ENCODE measurements at regions not wholly inside any gene's neighbourhood (a gene's known extent, or its start where the extent isn't known, plus 50 kb on each side); places are given as distances from the start of the nearest gene placed in this dataset.

GRCh38 chr15:55126111-55126510, 70.6 kb downstream of the RSL24D1 start:
- 57% methylated on average over 3 of the region's 3 CpGs for WGBS (ENCODE audit: low lambda C conversion rate)
- no peak overlapping the region for H3K4me2 ChIP-seq
- CTCF ChIA-PET = interaction anchor here (1.0 kb wide), 1 partner anchor 43 kb away, joined by 3 read pairs; no protein-coding TSS in a partner anchor

GRCh38 chr15:55124616-55125015, 72.1 kb downstream of the RSL24D1 start:
- no peaks in the 10 kb centered on the region for H3K79me2 ChIP-seq (ENCODE audit: insufficient read depth)
- H3K9me3 ChIP-seq = no peaks in the 10 kb centered on the region
- CTCF ChIA-PET = interaction anchor here (2.0 kb wide), 1 partner anchor 16 kb away, joined by 8 read pairs; no protein-coding TSS in a partner anchor
- H2AFZ ChIP-seq (ENCODE audit: low read depth) = no peak overlapping the region
- WGBS (ENCODE audit: low lambda C conversion rate) = 52% methylated on average over 5 of the region's 5 CpGs
- no peak overlapping the region for H3K27ac ChIP-seq (ENCODE audit: low read depth in 2 of 2, low read length in 1 of 2)
- DNase-seq = no peak
- no peak overlapping the region for H3K4me2 ChIP-seq
- H4K20me1 ChIP-seq (ENCODE audit: insufficient read depth) = no peaks in the 10 kb centered on the region
- H3K9me2 ChIP-seq = no peaks in the 10 kb centered on the region
- no peaks in the 10 kb centered on the region for H3K36me3 ChIP-seq (replicated peaks in 1 of 2; ENCODE audit: control insufficient read depth in 1 of 2, insufficient read depth in 2 of 2, low read length in 1 of 2)
- H3K27me3 ChIP-seq (ENCODE audit: insufficient read depth) = no peaks in the 10 kb centered on the region
- no peaks in the 10 kb centered on the region for H3F3A ChIP-seq (replicated peaks; ENCODE audit: insufficient read depth)
- no peak overlapping the region for H3K9ac ChIP-seq
- H3K4me3 ChIP-seq (ENCODE audit: low read depth in 2 of 2, low read length in 1 of 2) = no peak overlapping the region
- H3K4me1 ChIP-seq (ENCODE audit: control insufficient read depth in 1 of 2, insufficient read depth in 2 of 2, low read depth in 1 of 2, low read length in 1 of 2) = no peaks in the 10 kb centered on the region
- TF ChIP-seq FOSL2 (IDR thresholded peaks at IDR 0.05; ENCODE audit: borderline replicate concordance, low read depth) = no peak
- TF ChIP-seq TCF12 (IDR thresholded peaks at IDR 0.05) = no peak
- no peak for TF ChIP-seq CHD2 (IDR thresholded peaks at IDR 0.05; ENCODE audit: low read length, partially characterized antibody)
- no peak for TF ChIP-seq EZH2phosphoT487 (IDR thresholded peaks at IDR 0.05; ENCODE audit: borderline replicate concordance, low read depth)
- no peak for TF ChIP-seq NRF1 (IDR thresholded peaks at IDR 0.05; ENCODE audit: low read depth, low read length)
- no peak for TF ChIP-seq CTCF (IDR thresholded peaks at IDR 0.05)
- TF ChIP-seq TEAD4 (IDR thresholded peaks at IDR 0.05; ENCODE audit: borderline replicate concordance, insufficient read depth) = no peak
- TF ChIP-seq RCOR1 (IDR thresholded peaks at IDR 0.05; ENCODE audit: low read length) = no peak
- no peak for TF ChIP-seq GATA2 (CRISPR knock-in tag; IDR thresholded peaks at IDR 0.05)
- no peak for TF ChIP-seq RFX5 (IDR thresholded peaks at IDR 0.05; ENCODE audit: low read length)
- no peak for TF ChIP-seq MXI1 (IDR thresholded peaks at IDR 0.05; ENCODE audit: low read depth, low read length)
- no peak for TF ChIP-seq NFIC (IDR thresholded peaks at IDR 0.05; ENCODE audit: borderline replicate concordance)
- TF ChIP-seq FOXJ3 (CRISPR knock-in tag; IDR thresholded peaks at IDR 0.05) = no peak
- no peak for TF ChIP-seq TAF1 (IDR thresholded peaks at IDR 0.05; ENCODE audit: borderline replicate concordance, low read depth, low read length)
- TF ChIP-seq POLR2AphosphoS5 (IDR thresholded peaks at IDR 0.05; ENCODE audit: low read depth, low read length) = no peak
- no peak for TF ChIP-seq USF1 (IDR thresholded peaks at IDR 0.05; ENCODE audit: borderline replicate concordance, low read depth)
- no peak for TF ChIP-seq MEF2A (IDR thresholded peaks at IDR 0.05; ENCODE audit: borderline replicate concordance, low read depth)
- no peak for TF ChIP-seq JUND (IDR thresholded peaks at IDR 0.05)
- TF ChIP-seq, protein P1, sequence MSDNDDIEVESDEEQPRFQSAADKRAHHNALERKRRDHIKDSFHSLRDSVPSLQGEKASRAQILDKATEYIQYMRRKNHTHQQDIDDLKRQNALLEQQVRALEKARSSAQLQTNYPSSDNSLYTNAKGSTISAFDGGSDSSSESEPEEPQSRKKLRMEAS (IDR thresholded peaks at IDR 0.05; ENCODE audit: low read depth) = no peak
- POLR2A ChIA-PET = no interaction called here

More at GRCh38 chr15:55126111-55126510, 70.6 kb downstream of the RSL24D1 start:
- H3F3A ChIP-seq (replicated peaks; ENCODE audit: insufficient read depth) = no peaks in the 10 kb centered on the region
- DNase-seq = no peak
- no peak overlapping the region for H3K27ac ChIP-seq (ENCODE audit: low read depth in 2 of 2, low read length in 1 of 2)
- no peaks in the 10 kb centered on the region for H4K20me1 ChIP-seq (ENCODE audit: insufficient read depth)
- no peaks in the 10 kb centered on the region for H3K27me3 ChIP-seq (ENCODE audit: insufficient read depth)
- no peak overlapping the region for H2AFZ ChIP-seq (ENCODE audit: low read depth)
- H3K4me3 ChIP-seq (ENCODE audit: low read depth in 2 of 2, low read length in 1 of 2) = no peak overlapping the region
- H3K9me2 ChIP-seq = no peaks in the 10 kb centered on the region
- H3K4me1 ChIP-seq (ENCODE audit: control insufficient read depth in 1 of 2, insufficient read depth in 2 of 2, low read depth in 1 of 2, low read length in 1 of 2) = no peaks in the 10 kb centered on the region
- no peak overlapping the region for H3K9ac ChIP-seq
- H3K9me3 ChIP-seq = no peaks in the 10 kb centered on the region
- no peaks in the 10 kb centered on the region for H3K36me3 ChIP-seq (replicated peaks in 1 of 2; ENCODE audit: control insufficient read depth in 1 of 2, insufficient read depth in 2 of 2, low read length in 1 of 2)
- POLR2A ChIA-PET = no interaction called here
- TF ChIP-seq TAF1 (IDR thresholded peaks at IDR 0.05; ENCODE audit: borderline replicate concordance, low read depth, low read length) (no peak), RFX5 (IDR thresholded peaks at IDR 0.05; ENCODE audit: low read length) (no peak), ELF1 (IDR thresholded peaks at IDR 0.05) (no peak), FOXJ3 (CRISPR knock-in tag; IDR thresholded peaks at IDR 0.05) (no peak), CHD2 (IDR thresholded peaks at IDR 0.05; ENCODE audit: low read length, partially characterized antibody) (no peak), MXI1 (IDR thresholded peaks at IDR 0.05; ENCODE audit: low read depth, low read length) (no peak)
- H3K79me2 ChIP-seq (ENCODE audit: insufficient read depth) = no peaks in the 10 kb centered on the region
